Stimulated activated CD4-positive, alpha-beta T cell treated with anti-CD3 and anti-CD28 coated beads, Interleukin-1b, Interleukin-23, amount 100 ng/mL, for 24 hours (primary cell): ENCODE measurements at regions not wholly inside any gene's neighbourhood (a gene's known extent, or its start where the extent isn't known, plus 50 kb on each side); places are given as distances from the start of the nearest gene placed in this dataset.
"Not testable (repeated sequence)": the region's sequence is repeated elsewhere in the genome, so short reads cannot be mapped to it uniquely, and the experiment has no call there.

Experiments used
- DNase-seq, 4 experiments: peaks; one replicate each; pipeline ENCODE4 v3.0.0-alpha.2; 2020; ENCODE audit warnings: low read depth in 4 of 4, low spot score in 1 of 4

DNA sequence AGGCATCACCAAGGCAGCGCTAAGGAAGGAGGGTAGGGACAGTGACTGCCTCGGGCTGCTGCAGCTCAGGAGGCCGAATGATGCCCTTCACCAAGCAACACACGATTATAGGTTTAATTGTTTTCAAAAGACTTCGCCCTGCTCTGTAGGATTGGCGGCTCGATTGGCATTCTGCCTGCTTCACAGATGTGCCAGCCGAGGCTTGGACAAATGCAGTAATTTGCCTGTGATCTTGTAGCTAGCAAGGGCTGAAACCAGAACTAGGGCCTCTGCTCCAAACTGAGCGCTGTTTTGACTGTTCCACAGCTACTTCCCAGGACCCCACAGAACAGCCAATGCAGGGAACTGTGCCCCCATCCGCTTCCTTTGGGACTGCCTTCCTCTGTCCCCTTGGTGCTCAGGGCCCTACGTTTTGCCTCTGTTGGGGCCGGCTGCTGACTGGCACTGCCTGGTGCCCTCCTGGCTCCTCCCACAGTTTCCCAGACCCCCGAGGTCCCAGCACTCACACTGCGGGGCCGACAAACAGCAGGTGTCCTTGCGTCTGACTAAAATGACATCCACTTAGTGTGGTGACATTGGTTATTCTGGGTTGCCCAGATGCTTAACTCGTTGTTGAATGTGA, 62.6 kb upstream of the EN2 start:
- no peak for DNase-seq

DNA sequence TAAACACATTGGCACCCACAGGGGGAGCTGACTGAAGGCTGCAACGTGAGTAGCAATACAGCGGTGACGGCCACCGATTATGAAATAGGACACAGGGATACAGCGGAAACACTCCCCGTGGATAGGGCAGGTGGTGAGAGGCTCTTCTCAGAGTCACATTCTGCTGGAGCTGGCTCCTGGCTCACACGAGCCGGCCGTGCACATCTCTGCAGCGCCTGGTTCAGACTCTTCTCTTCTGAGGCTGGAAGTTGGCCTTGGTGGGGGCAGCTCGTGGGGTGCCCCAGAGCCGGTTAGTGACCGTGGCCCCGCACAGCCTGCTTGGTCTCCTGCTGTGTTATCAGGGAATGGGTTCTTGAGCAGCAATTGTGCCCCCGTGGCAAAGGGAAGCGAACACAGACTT, 61.3 kb upstream of the EN2 start:
- no peak for DNase-seq

DNA sequence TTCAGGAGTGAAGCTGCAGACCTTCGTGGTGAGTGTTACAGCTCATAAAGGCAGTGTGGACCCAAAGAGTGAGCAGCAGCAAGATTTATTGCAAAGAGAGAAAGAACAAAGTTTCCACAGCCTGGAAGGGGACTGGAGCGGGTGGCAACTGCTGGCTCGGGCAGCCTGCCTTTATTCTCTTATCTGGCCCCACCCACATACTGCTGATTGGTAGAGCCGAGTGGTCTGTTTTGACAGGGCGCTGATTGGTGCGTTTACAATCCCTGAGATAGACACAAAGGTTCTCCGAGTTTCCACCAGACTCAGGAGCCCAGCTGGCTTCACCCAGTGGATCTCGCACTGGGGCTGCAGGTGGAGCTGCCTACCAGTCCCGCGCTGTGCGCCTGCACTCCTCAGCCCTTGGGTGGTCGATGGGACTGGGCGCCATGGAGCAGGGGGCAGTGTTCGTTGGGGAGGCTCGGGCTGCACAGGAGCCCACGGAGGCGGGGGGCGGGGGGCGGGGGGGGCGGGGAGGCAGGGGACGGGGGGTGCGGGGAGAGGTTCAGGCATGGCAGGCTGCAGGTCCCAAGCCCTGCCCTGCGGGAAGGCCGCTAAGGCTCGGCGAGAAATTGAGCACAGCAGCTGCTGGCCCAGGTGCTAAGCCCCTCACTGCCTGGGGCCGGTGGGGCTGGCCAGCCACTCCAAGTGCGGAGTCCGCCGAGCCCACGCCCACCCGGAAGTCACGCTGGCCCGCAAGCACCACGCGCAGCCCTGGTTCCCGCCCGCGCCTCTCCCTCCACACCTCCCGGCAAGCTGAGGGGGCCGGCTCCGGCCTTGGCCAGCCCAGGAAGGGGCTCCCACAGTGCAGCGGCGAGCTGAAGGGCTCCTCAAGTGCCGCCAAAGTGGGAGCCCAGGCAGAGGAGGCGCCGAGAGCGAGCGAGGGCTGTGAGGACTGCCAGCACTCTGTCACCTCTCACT, 59.9 kb upstream of the EN2 start:
- DNase-seq: not testable (repeated sequence)

DNA sequence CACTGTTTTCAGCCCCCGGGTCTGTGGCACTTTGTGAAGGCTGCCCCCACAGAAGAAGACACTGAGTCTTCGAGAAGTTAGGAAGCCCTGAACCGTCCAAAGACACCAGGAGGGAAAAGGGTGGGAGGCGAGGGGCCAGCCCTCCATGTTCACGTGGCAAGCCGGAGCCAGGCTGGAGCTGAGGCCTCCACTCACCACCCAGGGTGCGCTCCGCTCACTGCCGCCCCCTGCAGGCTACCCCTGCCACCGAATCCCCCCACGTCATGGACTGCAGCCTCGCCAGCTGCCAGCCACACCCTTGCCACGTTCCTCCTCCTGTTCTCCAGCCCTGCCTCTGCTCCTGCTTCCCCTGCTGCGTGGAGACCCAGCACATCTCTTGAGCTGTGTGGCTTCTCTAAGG, 59.0 kb upstream of the EN2 start:
- no peak for DNase-seq

DNA sequence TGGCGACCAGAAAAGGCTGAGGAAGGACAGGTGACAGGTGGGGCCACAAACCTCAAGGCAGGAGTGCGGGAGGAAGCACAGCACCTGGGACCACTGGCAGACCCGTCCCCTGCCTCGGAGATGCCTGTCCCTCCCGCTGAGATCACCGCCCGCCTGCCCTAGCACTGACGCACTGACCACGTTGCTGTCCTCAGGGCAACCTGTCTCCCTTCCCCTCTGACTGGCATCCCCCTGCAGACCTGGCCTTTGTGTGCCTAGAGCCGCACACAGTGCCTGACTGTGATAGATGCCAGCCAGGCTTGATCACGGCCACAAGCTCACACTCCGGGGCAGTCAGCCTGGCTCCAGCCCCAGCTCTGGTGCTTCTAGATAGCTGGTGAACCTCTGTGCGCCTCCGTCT, 58.4 kb upstream of the EN2 start:
- DNase-seq: no peak

DNA sequence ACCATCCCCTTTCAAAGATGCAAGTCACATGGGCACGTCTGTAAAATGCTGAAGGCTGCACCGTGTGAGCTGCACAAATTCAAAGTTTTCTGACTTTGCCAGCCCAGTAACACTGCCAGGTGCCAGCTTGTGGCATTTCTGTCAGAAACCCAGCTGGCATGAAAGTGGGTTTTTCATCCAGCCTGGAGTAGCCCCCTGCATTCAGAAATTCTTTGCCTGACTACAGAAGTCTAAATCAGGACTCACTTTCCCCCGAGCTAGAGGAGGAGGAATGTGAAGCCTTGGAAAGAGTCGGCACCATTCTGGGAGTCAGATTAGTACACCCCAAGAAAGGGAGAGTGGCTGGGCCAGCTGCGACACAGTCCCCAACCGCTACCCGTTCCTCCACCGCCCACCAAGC, 56.7 kb upstream of the EN2 start:
- no peak for DNase-seq

DNA sequence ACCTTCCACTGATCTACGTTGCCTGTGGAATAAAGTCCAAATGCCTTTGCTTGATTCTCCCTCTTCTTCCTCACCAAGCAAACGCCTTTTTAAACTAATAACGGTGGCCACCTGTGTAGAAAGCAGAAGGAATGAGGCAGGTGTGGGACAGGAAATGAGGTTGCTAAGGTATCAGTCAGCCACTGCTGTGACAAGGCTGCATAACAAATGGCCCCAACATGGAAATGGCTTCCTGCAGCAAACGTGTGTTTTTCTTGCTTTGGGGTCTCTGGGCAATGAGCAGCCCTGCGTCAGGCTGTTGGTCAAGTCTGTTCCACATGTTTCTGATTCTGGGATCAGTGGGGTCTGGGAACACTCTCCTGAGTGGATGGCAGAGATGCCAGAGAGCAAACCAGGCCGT, 56.0 kb upstream of the EN2 start:
- DNase-seq: no peak

DNA sequence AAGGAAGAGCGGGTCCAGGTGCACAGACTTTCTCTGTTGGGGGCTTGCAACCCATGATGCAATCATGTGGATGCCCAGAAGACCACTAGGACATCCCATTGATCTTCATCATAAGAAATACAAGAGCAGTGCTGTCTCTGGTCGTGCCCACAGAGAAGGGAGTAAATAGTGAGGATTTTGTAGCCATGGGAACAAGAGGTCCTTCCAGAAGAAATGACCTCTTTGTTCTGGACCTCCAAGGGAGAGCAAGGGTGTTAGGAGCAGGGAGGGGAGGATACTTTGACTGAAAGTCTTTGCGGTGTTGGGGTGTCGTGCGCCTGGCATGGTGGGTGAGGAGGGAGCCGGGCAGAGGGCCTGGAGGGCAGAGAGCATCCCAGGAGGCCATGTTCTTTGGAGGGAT, 55.0 kb upstream of the EN2 start:
- DNase-seq: no peak

DNA sequence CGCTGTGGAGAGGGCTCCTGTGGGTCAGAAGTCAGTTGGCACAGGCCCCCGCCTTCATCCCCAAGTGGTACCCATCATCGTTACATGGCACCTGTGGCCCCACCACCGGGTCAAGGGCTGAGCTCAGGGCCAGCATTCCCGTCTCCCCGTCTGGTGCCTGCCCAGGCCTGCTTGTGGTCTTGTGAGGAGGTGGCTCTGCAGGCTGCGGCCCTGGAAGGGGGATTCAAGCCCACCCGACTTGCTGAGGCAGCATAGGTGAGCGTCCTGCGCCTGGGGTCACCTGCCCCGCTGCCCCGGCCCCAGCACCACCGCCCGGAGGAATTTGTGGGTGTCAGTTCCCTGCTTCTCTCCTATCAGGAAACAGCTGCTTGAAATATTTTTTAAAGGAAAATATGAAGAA, 53.0 kb upstream of the EN2 start:
- DNase-seq: no peak

DNA sequence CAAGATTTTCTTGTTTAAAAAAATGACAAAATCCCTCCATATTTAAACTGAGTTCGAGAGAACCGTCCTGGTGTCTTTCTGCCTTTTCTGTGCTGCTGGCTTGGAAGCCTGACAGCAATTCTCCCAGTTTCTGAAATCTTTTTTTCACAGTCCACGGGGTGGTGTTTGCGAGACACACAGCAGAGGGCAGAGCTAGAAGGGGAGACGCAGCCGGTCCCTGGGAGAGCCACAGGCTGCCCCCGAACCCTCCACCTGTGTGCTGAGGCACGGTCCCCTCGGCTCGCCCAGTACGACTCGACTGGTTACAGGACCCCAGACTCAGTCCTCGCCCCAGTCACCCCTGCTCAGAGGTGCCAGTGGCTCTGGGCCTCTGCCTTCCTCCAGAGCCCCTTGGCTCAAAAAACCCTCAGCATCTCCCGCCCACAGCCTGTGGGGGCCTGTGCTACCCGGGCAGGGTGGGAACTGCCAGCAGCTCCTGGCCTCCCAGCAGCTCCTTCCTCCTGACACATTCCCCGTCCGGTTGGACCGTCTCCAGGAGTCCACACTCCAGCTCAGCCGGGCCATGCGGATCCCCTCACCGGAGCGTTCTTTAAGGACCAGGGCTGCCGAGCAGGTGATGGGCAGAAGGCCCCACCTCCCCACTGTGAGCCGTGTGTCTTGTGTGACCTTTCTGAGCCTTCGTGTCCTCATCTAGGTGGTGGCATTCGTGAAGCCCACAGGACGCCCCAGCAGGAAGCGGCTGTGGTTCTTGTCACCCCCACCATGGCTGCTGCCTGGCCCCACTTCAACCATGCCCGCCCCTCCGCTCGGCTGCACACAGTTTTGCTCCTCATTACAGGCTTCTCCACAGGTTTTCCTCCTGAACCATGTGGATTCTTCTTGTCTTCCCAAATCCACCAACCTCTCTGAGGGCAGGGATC, 52.3 kb upstream of the EN2 start:
- DNase-seq: no peak

DNA sequence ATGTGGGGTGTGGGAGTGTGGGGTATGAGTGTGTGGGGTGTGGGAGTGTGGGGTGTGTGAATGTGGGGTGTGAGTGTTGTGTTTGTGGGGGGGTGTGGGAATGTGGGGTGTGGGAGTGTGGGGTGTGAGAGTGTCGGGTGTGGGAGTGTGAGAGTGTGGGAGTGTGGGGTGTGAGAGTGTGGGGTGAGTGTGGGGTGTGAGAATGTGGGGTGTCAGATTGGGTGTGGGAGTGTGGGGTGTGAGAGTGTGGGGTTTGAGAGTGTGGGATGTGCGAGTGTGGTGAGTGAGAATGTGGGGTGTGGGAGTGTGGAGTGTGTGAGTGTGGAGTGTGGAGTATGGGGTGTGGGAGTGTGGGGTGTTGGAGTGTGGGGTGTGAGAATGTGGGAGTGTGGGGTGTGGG, 50.1 kb upstream of the EN2 start:
- no peak for DNase-seq
